Hepatic stellate cell (primary cell): ENCODE measurements at regions not wholly inside any gene's neighbourhood (a gene's known extent, or its start where the extent isn't known, plus 50 kb on each side); places are given as distances from the start of the nearest gene placed in this dataset.

Source experiments
- DNase-seq: peaks from one replicate; pipeline ENCODE4 v3.0.0; 2011; ENCODE audit warnings: low spot score

DNA sequence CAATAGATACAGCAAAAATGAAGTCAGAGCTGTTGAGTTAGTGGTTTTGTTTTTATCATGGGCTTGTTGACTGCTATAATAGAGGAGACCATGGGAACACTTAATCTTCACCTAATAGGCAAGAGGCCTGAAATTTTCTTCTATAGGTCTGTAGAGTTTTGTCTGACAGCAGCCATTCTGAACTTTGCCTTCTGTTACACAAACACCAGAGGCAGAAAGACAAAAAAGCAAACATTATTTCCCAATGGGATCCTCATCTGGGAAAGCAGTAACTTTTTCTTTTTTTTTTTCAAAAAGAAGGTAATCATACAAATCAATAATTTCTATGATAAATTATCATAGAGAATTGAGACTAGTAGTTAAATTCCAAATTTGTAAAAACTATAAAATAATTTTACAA is 494.1 kb downstream of the TOX3 start:
- DNase-seq: no peak

DNA sequence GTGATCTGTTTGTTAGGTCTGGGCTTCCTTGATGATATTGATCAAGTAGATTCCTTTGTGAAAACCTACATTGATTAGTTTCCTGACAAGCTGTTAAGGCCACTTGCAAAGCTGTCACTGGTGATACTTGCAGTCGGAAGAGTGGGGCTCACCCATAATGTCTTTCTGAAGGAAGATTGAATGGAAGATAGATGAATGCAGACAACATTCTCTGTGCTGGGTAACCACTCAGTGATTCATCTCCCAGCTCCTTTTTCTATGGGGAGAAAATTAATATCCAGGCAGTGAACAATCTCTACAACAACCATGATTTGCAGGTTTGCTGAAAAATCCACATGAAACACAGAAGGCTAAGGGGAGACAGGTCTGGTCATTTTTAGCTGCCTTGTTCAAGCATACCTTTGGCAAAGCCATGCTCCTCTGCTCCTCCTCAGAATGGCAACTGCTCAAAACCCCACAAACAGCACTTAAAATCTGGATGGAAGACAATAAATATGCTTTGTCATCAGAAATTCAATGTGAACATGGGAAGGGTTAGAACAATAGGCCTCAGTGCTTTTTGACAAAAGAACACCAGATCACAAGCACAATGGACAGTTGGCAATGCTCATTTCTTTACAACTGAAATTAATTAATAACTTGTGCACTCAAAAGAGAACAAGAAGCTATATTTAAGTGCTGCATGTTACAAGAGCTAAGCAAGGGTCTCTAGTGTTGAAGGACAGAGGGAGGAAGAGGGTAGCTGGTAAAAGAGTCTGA is 495.4 kb downstream of the TOX3 start:
- no peak for DNase-seq

DNA sequence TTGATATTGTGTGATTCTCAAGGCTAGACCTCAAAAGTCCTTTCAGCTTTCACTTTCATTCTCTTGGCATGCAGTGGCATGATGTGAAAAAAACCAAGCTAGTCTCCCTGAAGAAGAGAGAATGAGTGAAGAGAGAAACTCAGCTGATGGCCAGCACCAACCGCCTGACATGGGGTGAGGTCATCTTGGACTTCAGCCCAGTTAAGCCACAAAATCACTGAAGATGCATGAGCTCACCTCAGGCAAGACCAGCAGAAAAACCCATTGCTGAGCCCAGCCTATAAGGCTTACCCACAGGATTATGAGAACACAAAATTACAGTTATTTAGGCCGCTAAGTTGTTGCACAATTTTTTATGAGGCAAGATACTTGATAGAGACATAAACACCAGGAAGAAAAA is 496.5 kb downstream of the TOX3 start:
- no peak for DNase-seq

DNA sequence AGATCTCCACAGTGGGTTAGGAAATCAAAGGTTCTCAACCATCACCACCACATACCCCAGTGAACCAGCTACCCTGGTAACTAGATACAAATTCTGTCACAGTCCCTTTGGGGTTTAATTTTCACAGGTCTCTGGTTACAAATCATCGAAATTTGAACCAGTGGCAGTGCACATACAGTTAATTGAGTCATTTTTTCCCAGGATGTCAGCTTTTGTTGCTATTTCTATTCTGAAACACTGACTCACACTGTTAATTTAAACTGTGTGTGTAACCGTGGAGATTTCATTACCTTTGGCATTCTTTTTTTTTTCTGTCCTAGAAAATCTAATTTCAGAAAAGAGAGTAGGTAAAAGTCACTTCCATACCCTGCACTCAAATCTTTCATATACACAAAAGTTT is 511.5 kb downstream of the TOX3 start:
- DNase-seq: no peak

DNA sequence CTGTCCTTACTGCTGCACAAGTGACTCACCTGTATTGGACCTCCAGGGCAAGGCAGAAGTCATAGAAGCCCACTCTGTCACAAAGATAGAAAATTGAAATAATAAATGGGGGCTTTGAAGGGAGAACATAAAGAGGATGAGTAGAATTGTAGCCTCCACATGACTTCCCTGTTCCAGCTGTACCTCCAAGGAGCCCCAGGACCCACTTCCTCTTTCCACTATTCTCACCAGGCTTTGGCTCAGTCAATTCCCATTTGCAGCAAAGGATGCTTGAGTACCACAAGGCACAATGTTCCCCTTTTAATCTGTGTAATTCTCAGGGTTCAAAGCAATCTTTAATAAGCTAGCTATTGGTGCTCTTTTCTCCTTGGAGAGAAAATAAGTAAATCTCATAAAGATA is 512.1 kb downstream of the TOX3 start:
- DNase-seq: no peak

DNA sequence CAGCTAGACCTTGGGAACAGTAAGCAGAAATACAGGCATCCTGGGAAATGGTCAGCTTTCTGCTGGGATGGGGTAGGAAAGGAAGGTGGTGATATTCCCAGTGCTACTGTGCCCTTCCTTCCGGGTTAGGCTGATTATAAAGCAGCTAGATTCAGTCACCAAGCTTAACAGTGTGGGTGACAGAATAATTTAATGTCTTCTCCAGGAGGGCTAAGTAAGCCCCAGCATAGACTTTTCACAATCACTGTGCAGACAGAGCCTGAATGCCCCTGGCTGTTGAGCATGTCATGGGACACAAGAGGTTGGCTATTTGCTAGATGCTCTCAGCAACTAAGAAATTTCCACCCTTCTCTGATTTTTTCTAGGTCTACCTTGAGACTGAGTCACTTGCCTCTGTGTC is 513.0 kb downstream of the TOX3 start:
- DNase-seq: no peak

DNA sequence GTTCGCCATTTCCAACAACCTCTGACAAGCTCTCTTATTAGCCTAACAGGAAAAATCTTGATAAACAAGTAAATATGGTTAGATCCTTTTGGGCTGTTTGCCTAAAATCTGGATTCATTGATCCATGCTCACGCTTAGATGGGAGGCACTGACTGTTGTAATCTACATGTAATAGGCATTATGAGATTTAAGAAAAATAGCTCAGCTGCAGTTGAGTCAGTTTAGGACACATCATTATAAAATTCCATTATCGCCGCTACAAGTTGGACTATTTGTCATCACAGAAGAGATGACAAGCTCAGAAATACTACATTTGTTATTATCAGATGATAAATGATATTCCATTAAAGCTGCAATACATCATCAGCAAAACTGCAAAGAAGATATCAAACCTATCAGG is 524.0 kb downstream of the TOX3 start:
- DNase-seq: no peak

DNA sequence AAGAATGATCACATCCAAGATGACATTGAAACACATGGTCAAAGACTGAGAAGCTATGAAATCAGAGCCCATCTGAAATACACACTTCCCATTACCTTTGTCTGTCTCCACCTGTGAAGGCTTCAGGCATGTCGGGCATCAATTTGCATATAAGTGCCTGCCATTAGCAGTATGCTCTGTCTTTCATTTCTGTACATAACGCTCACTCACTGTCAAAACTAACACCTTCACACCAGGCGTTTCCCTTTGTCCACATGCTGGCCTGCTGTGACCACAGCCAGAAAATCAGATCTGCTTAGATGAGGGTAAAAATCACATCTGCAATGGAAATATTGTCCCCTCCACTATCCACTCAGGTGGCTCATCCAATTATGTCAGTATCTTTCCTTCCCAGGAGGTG is 524.8 kb downstream of the TOX3 start:
- DNase-seq: no peak

DNA sequence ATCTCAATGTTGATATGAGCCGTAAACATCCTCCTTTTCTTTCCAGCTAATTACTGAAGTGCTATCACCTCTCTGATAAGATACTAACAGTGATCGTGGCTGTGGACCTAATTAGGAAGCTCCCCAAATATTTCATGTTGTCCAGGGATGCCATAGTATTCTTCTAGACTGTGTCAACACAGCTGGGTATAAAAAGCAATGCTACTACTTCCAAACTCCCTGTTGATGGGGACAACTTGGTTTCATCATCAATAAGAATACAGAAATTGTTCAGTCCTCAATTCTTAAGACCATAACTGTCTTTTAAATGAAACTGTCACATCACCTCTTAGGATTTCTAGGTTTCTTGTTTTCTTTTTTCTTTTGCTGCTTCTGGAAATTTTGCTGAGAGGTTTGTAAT is 530.6 kb downstream of the TOX3 start:
- no peak for DNase-seq

DNA sequence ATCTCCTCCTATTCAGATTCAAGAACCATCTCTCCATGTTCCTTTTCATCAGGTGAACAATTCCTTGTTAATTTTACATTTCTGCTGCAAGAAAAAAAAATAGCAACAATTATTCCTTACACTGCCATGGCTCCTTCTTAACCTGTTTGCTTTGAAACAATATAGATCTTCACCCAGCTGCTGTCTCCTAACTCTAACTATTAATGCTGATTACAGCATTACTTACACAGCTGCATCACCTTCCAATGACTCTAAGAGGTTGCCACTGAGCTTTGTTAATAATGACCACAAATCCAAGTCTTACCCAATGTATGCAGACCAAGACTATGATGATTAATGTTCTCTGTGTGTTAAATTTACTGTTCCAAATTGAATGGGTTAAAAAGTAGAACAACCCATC is 541.4 kb downstream of the TOX3 start:
- no peak for DNase-seq

DNA sequence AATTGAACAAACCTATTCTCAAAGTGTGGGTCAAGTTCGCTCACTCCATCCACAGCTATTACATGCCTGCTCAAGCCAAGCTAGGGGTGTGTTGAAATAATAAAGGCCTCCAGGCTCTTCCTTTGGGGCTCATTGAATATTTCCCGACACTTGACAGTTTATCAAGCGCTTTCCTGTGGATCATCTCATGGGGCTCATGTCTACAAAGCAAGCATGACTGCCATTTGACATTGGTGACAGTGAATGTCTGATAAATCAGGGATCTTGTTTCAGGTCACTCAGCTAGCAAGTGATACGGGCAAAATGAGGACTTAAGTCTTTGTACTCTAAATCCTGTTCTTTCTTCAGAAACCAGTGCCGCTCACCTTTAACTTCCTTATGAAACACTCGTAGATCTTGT is 542.6 kb downstream of the TOX3 start:
- no peak for DNase-seq

DNA sequence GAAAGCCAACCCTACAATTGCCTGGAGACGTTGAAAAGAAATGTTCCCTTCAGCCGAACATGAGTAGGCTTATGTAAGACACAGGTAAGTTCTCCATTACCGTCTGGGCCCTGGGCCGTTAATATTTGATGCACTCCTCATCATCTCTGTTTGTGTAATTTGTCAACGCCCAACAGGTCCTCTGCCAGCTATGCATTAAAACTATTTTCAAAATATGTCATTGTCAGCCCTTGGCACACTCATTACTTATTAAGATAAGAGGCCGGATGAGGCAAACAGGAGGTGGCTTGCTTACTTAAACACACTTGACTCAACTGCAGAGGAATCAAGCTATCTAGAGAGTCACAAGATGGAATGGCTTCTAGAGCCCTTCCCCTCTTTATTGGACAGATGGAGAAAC is 544.9 kb downstream of the TOX3 start:
- DNase-seq: no peak

DNA sequence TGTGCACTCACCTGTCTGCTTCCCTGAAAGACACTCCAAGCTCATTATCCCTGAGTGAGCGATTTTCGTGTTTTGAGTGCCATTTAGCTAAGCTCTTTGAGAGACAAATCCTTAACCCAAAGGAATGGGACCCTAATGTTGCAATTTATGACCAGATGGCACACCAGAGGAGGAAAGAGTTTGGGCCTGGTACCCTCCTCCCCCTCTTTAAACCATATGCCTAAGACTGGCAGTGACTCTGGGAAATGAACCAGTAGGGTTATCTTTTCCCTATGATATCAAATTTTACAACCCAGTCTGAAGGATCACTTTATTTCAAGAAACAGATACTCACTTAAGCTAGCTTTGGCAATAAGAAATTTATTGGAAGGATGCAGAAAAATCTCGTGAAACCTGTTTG is 550.4 kb downstream of the TOX3 start:
- no peak for DNase-seq

DNA sequence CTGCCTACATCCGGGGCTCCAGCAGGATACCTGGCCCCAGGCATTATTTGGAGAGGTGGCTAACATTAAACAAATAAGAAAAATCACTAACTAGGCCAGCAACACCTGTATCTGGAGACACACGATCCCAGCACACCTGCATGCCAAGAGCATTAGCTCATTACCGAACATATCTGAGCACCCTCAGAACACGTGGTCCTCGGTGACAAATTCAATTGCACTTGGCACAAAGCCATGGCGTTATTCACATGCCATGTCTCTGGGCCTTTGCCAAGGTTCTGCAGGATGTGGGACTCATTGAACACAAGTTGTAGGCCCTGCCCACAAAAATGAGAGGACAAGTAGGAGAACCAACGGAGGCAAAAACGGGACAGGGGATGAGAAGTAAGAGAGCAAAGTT is 552.3 kb downstream of the TOX3 start:
- no peak for DNase-seq

DNA sequence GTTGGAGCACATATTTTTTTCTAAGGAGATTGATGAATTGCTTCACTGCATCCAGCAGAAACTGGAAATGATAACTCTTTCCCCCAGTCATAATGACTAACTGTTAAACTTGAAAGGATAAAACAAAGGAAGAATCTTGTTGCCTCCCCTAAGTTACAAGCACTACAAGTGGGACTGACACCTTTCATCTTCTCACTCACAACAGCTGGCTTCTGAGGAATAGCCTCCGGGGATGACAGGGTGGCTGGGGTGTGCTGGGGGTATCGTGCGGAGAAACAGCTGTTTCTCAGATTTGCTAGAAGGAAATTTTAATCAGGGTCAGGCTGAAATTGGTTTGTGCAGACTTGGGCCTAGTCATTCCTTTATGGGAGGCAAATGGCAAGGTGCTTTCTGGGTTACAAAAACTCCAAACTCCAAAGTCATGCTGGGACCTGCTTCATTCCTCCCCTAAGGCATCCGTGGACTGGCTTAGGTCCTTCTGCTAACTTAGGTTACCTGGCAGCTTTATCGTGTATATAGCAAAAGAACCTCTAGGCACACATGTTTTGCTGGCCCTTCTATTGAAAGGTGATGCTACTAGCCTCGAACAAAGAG is 557.2 kb downstream of the TOX3 start:
- DNase-seq: no peak

DNA sequence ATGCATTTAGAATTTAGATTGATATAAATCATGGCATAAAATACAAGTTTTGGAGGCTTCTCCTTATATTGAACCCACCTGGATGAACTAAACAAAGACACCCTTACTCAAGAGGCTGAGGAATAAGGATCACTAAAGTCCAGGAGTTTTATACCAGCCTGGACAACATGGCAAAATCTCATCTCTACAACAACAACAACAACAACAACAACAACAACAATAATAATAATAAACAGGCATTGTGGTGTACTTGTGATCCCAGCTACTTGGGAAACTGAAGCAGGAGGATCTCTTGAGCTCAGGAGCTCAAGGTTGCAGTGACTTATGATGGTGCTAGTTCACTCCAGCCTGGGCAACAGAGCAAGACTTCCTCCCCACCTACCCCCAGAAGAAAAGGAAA is 558.0 kb downstream of the TOX3 start:
- DNase-seq: no peak

DNA sequence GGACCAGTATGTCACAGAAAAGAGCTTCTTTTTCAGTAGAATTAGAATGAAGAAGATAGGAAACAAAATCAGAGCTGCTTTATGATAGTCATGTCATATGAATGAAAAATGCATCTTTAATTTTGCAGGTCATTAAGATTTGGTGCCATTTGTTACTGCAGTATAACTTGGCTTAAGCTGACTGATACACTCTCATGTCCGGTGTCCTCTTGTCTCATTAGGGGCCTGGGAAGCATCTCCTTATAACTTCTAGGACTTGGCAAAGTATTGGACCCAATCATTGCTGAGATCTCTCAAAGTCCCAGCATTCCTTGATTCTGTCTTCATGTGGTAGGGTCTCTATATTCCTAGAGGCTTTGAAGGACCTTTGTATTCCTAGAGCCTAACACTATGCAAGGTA is 559.4 kb downstream of the TOX3 start:
- DNase-seq: no peak

DNA sequence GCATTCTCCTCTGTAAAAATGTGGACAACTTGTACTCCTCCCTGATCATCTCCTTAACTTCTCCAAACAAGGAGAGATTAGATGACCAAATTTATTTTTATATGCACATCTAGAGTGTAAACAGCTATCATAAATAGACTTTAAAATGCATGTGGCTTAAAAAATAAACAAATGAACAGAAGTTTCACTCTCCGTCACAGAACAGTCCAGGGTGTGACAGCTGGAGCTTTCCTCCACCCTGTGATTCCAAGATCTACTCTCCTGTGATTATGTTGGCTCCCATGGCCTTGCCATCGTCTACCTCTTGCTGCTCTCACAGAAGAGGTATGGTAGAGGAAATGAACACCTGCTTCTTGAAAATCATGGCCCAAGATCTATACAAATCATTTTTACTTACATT is 560.2 kb downstream of the TOX3 start:
- DNase-seq: no peak

DNA sequence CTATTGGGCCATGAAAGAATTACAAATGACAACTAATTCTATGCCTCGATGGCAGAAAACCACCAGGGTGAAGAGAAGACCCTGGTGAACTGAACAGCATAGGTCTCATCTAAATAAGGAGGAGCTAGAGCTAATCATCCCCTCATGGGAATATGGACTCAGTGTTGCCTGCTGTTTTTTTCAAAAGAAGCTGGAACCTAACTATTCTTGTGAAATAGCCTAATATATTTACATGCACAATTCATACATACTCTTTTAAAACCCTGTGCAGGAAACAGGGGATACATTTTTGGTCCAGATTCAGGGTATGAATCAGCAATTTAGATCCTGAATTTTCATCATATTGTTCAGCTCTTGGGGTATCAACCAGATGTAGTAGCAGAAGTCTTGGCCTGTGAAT is 560.6 kb downstream of the TOX3 start:
- no peak for DNase-seq

DNA sequence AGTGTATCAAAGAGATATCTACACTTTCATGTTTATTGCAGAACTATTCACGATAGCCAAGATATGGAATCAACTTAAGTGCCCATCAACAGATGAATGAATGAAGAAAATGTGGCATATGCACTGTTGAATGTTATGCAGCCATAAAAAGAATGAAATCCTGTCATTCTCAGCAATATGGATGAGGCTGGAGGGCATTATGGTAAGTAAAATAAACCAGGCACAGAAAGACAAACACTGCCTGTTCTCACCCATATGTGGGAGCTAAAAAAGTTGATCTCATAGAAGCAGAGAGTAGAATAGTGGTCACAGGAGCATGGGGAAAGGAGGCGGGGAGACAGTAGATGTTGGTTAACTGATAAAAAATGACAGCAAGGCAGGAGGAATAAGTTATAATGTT is 561.8 kb downstream of the TOX3 start:
- DNase-seq: no peak

DNA sequence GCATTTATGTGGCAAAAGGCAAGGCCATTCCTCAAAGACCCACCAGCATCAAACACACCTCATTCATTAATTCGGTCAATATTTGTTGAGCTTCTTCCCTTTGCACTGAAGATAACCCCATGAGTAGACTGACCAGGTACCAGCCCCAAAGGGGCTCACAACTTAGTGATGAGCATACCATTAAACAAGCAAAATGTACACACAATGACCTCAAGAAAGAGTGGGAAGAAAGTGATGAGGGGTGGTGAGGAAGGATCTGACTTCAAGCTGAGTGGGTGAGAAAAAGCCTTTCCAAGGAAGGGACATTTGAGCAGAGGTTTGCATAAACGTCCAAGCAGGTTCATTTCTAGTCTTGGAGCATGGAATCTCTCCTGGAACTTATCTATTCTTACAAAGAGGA is 562.5 kb downstream of the TOX3 start:
- no peak for DNase-seq

DNA sequence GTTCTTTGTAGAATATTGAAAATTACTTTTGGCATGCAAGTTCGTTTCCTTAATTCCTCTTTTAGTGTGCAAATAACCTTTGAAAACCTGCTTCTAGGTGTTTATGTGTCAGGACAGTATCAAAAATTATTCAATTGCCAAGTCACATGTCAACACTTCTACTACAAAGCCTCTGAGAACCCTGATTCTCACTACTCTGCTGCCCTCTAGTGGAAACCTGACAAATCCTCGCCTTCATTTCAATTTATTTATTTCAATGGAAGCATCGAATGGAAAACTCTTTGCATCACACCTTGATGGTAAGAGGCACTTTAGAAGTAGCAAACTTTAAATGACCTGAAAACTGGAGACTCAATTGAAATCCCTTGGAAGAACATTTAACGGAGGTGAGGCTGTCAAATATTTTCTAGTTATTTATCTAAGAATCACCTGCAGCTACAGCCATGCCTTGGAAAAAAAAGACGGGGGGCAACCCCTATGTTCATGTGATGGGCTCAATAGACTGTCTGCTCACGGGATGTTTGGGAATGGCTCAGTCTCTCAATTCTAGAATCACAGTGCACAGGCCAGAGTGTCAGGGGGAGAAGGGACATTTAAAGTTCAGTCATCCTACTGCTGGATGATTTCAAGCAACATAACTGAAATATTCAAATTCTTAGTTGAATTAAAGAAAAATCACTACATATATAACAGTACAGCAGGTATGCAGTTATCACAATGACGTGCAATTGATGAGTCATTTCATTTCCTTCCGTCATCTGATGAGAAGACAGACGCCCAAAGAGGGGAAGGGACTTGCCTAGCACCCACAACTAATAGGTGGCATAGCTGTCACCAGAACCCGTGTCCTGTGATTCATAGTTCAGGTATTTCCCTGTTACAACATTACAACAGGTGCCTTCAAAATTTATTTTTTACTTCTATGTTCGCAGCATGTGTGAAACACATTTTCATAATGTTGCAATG is 563.9 kb downstream of the TOX3 start:
- DNase-seq: peak; percentile 18

DNA sequence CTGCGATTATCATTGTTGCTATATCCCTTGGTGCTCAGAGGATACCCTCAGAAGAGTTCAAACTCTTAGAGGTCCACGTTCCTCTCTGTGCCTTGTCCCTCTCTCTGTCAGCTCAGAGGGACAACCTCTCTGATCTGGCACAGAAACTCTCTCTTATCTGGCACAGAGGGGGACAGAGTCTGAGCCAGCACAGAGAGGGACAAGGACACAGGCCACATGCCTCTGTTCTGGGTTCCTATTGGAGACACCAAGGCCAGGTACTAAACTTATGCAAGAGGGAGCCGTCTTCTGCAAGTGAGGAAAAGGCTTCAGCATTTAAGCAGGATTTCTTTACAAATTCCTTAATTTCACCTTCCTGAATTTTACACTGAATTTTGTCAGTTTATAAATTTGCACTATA is 565.2 kb downstream of the TOX3 start:
- no peak for DNase-seq
